CD14-positive monocyte (primary cell): ENCODE measurements at regions not wholly inside any gene's neighbourhood (a gene's known extent, or its start where the extent isn't known, plus 50 kb on each side); places are given as distances from the start of the nearest gene placed in this dataset.

ENCODE experiments used
- DNase-seq, 3 donors: peaks; one replicate each; pipeline ENCODE4 v3.0.0-alpha.2; 2011 to 2022
- H2AFZ ChIP-seq: 2 replicates; pipeline ENCODE4 v1.6.0; 2012; ENCODE audit warnings: mild to moderate bottlenecking, low read depth, low read length, inconsistent platforms; ENCODE audit not compliant: insufficient read depth, poor library complexity, severe bottlenecking
- H3K27ac ChIP-seq, 2 donors: 1 replicate in 1 of 2; 2 replicates in 1 of 2; pipeline ENCODE4 v1.5.1; 2012 to 2013; ENCODE audit warnings: low read length in 2 of 2, control low read depth in 1 of 2, inconsistent platforms in 1 of 2, low read depth in 1 of 2, mild to moderate bottlenecking in 1 of 2
- H3K27me3 ChIP-seq, 2 donors: one replicate each; pipeline versions ENCODE4 v1.6.0 to v1.6.1; 2011 to 2013; ENCODE audit warnings: low read length in 2 of 2; ENCODE audit not compliant: control insufficient read depth in 2 of 2, insufficient read depth in 2 of 2
- H3K36me3 ChIP-seq, 2 donors: replicated peaks in 1 of 2; 1 replicate in 1 of 2; 2 replicates in 1 of 2; pipeline versions ENCODE4 v1.5.1 to v1.6.1; 2012 to 2013; ENCODE audit warnings: low read length in 2 of 2, control low read depth in 1 of 2, inconsistent platforms in 1 of 2, mild to moderate bottlenecking in 1 of 2; ENCODE audit not compliant: insufficient read depth in 2 of 2, control insufficient read depth in 1 of 2
- H3K4me1 ChIP-seq, 2 donors: 1 replicate in 1 of 2; 2 replicates in 1 of 2; pipeline versions ENCODE4 v1.5.1 to v1.6.1; 2012 to 2013; ENCODE audit warnings: low read length in 2 of 2, control low read depth in 1 of 2, inconsistent platforms in 1 of 2, mild to moderate bottlenecking in 1 of 2, moderate library complexity in 1 of 2; ENCODE audit not compliant: insufficient read depth in 2 of 2, control insufficient read depth in 1 of 2
- H3K4me2 ChIP-seq: replicated peaks from 2 replicates; pipeline ENCODE3; 2012; ENCODE audit warnings: low read length, moderate library complexity, mild to moderate bottlenecking; ENCODE audit not compliant: poor library complexity, severe bottlenecking; ENCODE audit errors: extremely low read depth
- H3K4me3 ChIP-seq, 3 experiments: fragments of 200-600 bp in 1 of 3; sonication (generic) in 1 of 3; replicated peaks in 1 of 3; 1 replicate in 2 of 3; 2 replicates in 1 of 3; pipeline ENCODE4 v1.5.1; 2011 to 2013; ENCODE audit warnings: low read length in 3 of 3, mild to moderate bottlenecking in 3 of 3, control low read depth in 2 of 3, low read depth in 2 of 3, inconsistent platforms in 1 of 3, moderate library complexity in 1 of 3
- H3K79me2 ChIP-seq: 2 replicates; pipeline ENCODE4 v1.6.0; 2012; ENCODE audit warnings: mild to moderate bottlenecking, control low read depth, inconsistent platforms, low read length, moderate library complexity; ENCODE audit not compliant: insufficient read depth
- H3K9ac ChIP-seq: 2 replicates; pipeline ENCODE4 v1.6.0; 2017; ENCODE audit warnings: low read length, mild to moderate bottlenecking; ENCODE audit not compliant: insufficient read depth, poor library complexity, severe bottlenecking
- H3K9me3 ChIP-seq, 2 donors: replicated peaks in 1 of 2; 1 replicate in 1 of 2; 2 replicates in 1 of 2; pipeline versions ENCODE4 v1.5.1 to v1.6.1; 2012 to 2013; ENCODE audit warnings: low read length in 2 of 2, control low read depth in 1 of 2; ENCODE audit not compliant: control insufficient read depth in 1 of 2, insufficient read depth in 1 of 2
- H4K20me1 ChIP-seq: 2 replicates; pipeline ENCODE4 v1.6.0; 2012; ENCODE audit warnings: mild to moderate bottlenecking, low read length, control low read depth, moderate library complexity; ENCODE audit not compliant: insufficient read depth
- H3K27ac Mint-ChIP-seq, 7 donors: one replicate each; pipeline ENCODE4 v1.8.0; 2020; ENCODE audit warnings: mild to moderate bottlenecking in 7 of 7, mixed read lengths in 7 of 7, moderate library complexity in 6 of 7, inconsistent platforms in 2 of 7
- H3K27me3 Mint-ChIP-seq, 3 donors: one replicate each; pipeline ENCODE4 v1.8.0; 2021 to 2022; ENCODE audit warnings: low read depth in 3 of 3, mild to moderate bottlenecking in 3 of 3, mixed read lengths in 3 of 3, moderate library complexity in 3 of 3, inconsistent platforms in 1 of 3
- H3K36me3 Mint-ChIP-seq, 2 donors: one replicate each; pipeline ENCODE4 v1.8.0; 2020; ENCODE audit warnings: mixed read lengths in 2 of 2, inconsistent platforms in 1 of 2, mild to moderate bottlenecking in 1 of 2
- H3K4me1 Mint-ChIP-seq: one replicate; pipeline ENCODE4 v1.8.0; 2020; ENCODE audit warnings: mild to moderate bottlenecking, mixed read lengths
- H3K4me3 Mint-ChIP-seq, 2 donors: one replicate each; pipeline ENCODE4 v1.8.0; 2020; ENCODE audit warnings: mild to moderate bottlenecking in 2 of 2, mixed read lengths in 2 of 2, moderate library complexity in 1 of 2
- H3K9me3 Mint-ChIP-seq, 7 donors: one replicate each; pipeline ENCODE4 v1.8.0; 2020 to 2022; ENCODE audit warnings: mixed read lengths in 7 of 7, mild to moderate bottlenecking in 6 of 7, moderate library complexity in 6 of 7, inconsistent platforms in 2 of 7
- CTCF ChIP-seq: fragments of 200-600 bp; IDR thresholded peaks from one replicate; pipeline ENCODE4 v1.8.0; 2022; ENCODE audit warnings: antibody characterized with exemption, mild to moderate bottlenecking
- WGBS: methylation state at CpG from one replicate; pipeline ENCODE4 v1.1.5; 2013; ENCODE audit warnings: missing lambda C conversion rate; ENCODE audit not compliant: insufficient coverage; 5-methylcytosine and 5-hydroxymethylcytosine counted together
- intact Hi-C, 2 donors: fragments of 100-400 bp; cut with micrococcal nuclease; formaldehyde crosslinking; loops; one replicate each; pipeline versions ENCODE4 v1.15.0 to v1.15.1; 2023

GRCh38 chr22:48418831-48419230, 1408.8 kb downstream of the BRD1 start:
- Histone ChIP-seq H3K36me3 (no peaks in the 10 kb centered on the region), H3K4me2 (no peak overlapping the region), H3K4me3 (no peak overlapping the region), H3K27me3 (no peaks in the 10 kb centered on the region), H3K27ac (no peak overlapping the region), H3K9ac (no peak overlapping the region), H3K79me2 (no peaks in the 10 kb centered on the region), H3K9me3 (no peaks in the 10 kb centered on the region), H3K4me1 (no peaks in the 10 kb centered on the region), H4K20me1 (no peaks in the 10 kb centered on the region), H2AFZ (no peak overlapping the region)
- Mint-ChIP-seq H3K36me3 (no peaks in the 10 kb centered on the region), H3K27ac (no peak overlapping the region), H3K27me3 (peaks cover 0 to 5% (median 2%) of the 10 kb centered on the region in 3 donors), H3K4me1 (no peaks in the 10 kb centered on the region), H3K4me3 (no peak overlapping the region), H3K9me3 (peaks cover 0 to 3% (median 0%) of the 10 kb centered on the region in 7 donors)
- DNase-seq: no peak
- WGBS: 93% methylated on average over 9 of the region's 10 CpGs
- intact Hi-C loops: no loop called here
- TF ChIP-seq CTCF: no peak

- Histone ChIP-seq H4K20me1 (no peaks in the 10 kb centered on the region), H2AFZ (no peak overlapping the region), H3K4me2 (no peak overlapping the region), H3K79me2 (no peaks in the 10 kb centered on the region), H3K9me3 (no peaks in the 10 kb centered on the region), H3K27me3 (no peaks in the 10 kb centered on the region), H3K4me3 (no peak overlapping the region), H3K36me3 (no peaks in the 10 kb centered on the region), H3K9ac (no peak overlapping the region), H3K27ac (no peak overlapping the region), H3K4me1 (no peaks in the 10 kb centered on the region)
- 84% methylated on average over 23 of the region's 24 CpGs for WGBS
- no peaks in the 10 kb centered on the region for H3K4me1 Mint-ChIP-seq
- intact Hi-C loops: no loop called here
- H3K27me3 Mint-ChIP-seq: peaks cover 0 to 5% (median 2%) of the 10 kb centered on the region in 3 donors
- no peak overlapping the region for H3K4me3 Mint-ChIP-seq
- peaks cover 0 to 3% (median 0%) of the 10 kb centered on the region in 7 donors for H3K9me3 Mint-ChIP-seq
- H3K36me3 Mint-ChIP-seq: no peaks in the 10 kb centered on the region
- no peak overlapping the region for H3K27ac Mint-ChIP-seq
- no peak for TF ChIP-seq CTCF
- no peak for DNase-seq
These were observed 1410.2 kb downstream of the BRD1 start for GRCh38 chr22:48417225-48418070.
